ENCODE measurements at regions not wholly inside any gene's neighbourhood (a gene's known extent, or its start where the extent isn't known, plus 50 kb on each side); places are given as distances from the start of the nearest gene placed in this dataset.

DNA sequence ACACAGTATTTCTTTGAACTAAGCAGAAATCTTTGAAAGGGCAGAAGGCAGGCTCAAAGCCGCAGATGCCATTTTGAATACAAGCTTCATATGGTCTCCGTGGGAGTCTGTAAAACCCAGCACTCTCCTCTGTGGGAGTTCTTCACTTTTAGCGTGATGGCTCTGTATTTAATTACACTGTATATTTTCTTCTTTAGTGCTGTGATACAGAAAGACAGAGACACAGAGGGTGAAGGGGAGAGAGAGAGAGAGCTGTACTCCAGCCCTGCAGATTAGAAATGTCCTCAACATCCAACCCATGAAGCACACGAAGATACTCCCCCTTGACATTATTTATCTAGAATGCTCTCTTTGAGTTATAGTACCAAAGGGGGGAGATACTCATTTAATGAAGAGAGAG, 752.6 kb upstream of the NR2F2 start:
- TF ChIP-seq ZFX (IDR thresholded peaks at IDR 0.05; ENCODE audit: borderline replicate concordance) = no peak
- TF ChIP-seq, protein P1, sequence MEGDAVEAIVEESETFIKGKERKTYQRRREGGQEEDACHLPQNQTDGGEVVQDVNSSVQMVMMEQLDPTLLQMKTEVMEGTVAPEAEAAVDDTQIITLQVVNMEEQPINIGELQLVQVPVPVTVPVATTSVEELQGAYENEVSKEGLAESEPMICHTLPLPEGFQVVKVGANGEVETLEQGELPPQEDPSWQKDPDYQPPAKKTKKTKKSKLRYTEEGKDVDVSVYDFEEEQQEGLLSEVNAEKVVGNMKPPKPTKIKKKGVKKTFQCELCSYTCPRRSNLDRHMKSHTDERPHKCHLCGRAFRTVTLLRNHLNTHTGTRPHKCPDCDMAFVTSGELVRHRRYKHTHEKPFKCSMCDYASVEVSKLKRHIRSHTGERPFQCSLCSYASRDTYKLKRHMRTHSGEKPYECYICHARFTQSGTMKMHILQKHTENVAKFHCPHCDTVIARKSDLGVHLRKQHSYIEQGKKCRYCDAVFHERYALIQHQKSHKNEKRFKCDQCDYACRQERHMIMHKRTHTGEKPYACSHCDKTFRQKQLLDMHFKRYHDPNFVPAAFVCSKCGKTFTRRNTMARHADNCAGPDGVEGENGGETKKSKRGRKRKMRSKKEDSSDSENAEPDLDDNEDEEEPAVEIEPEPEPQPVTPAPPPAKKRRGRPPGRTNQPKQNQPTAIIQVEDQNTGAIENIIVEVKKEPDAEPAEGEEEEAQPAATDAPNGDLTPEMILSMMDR (IDR thresholded peaks at IDR 0.05) = no peak

All from 22Rv1 (cell line).